Ovary (tissue), 7 donors: ENCODE measurements at regions not wholly inside any gene's neighbourhood (a gene's known extent, or its start where the extent isn't known, plus 50 kb on each side); places are given as distances from the start of the nearest gene placed in this dataset.

Source experiments
- DNase-seq, 5 donors: peaks; one replicate each; pipeline ENCODE4 v3.0.0-alpha.2; 2019 to 2020
- H3K27ac ChIP-seq, 2 donors: fragments of 200-600 bp; one replicate each; pipeline versions ENCODE4 v1.5.1 to v1.8.0; 2019 to 2022
- H3K27me3 ChIP-seq: fragments of 200-600 bp; one replicate; pipeline ENCODE4 v1.8.0; 2022
- H3K36me3 ChIP-seq: fragments of 200-600 bp; sonication (generic); one replicate; pipeline ENCODE4 v1.5.1; 2019
- H3K4me1 ChIP-seq: one replicate; pipeline ENCODE4 v1.8.1; 2013; ENCODE audit warnings: mild to moderate bottlenecking, moderate library complexity; ENCODE audit not compliant: insufficient read depth
- H3K4me3 ChIP-seq: fragments of 200-600 bp; sonication (generic); one replicate; pipeline ENCODE4 v1.5.1; 2017
- H3K9me3 ChIP-seq, 2 donors: fragments of 200-600 bp in 1 of 2; sonication (generic) in 1 of 2; one replicate each; pipeline versions ENCODE4 v1.5.1 to v1.8.1; 2013 to 2019; ENCODE audit warnings: mild to moderate bottlenecking in 1 of 2, moderate library complexity in 1 of 2
- EP300 ChIP-seq: sonication (generic); formaldehyde crosslinking; IDR thresholded peaks from one replicate; pipeline ENCODE4 v1.6.1; 2017; ENCODE audit warnings: antibody characterized with exemption
- POLR2A ChIP-seq: fragments of 450-650 bp; IDR thresholded peaks from one replicate; pipeline ENCODE4 v1.6.1; 2017; ENCODE audit warnings: antibody characterized with exemption, mild to moderate bottlenecking, moderate library complexity
- WGBS, 3 donors: extraction: QIAGEN DNeasy Blood & Tissue Kit in 1 of 3; methylation state at CpG; one replicate each; pipeline versions ENCODE4 v1.1.5 to v1.1.7; 2013 to 2017; 5-methylcytosine and 5-hydroxymethylcytosine counted together
- intact Hi-C, 4 donors: fragments of 100-400 bp; cut with DNase I; formaldehyde crosslinking; loops; one replicate each; pipeline versions ENCODE4 v1.11.0 to v1.15.1; 2022 to 2023
- TF ChIP-seq, protein P1 (sequence below), 3 donors: fragments of 450-650 bp in 2 of 3; fragments of 200-600 bp in 1 of 3; IDR thresholded peaks; one replicate each; pipeline versions ENCODE4 v1.5.1 to v1.8.0; 2016 to 2022; ENCODE audit warnings: antibody characterized with exemption in 3 of 3, mild to moderate bottlenecking in 1 of 3
- donor health status: DM: no; HTN: no; CAD: no; lungs with moderate emphysema.
- donor health status: DM: no; HTN: no; CAD: no.
- donor health status: Bipolar disorder and iron deficiency.
- donor health status: DM: no; HTN: no; CAD: no.
- donor health status: DM: yes; HTN: yes; CAD: no.

DNA sequence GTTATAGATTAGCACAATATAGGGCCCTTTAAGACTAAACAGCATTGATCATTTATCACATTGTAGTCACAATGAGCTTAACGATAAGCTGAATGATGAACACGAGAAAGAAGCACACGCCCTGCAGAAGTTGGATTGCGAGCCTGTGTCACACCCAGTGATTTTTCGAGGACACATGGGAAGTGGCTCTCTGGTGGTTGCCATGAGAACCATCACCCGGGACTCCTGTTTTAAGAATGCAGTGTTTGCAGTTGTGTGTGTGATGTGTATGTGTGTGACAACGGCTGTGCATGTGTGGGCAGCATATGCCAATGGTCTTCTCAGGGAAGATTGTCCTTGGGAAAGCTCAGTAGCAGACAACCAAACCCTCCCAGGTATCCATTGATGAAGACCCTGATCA, 69.2 kb downstream of the PDCL3 start:
- intact Hi-C loops: no loop called here
- TF ChIP-seq, protein P1, sequence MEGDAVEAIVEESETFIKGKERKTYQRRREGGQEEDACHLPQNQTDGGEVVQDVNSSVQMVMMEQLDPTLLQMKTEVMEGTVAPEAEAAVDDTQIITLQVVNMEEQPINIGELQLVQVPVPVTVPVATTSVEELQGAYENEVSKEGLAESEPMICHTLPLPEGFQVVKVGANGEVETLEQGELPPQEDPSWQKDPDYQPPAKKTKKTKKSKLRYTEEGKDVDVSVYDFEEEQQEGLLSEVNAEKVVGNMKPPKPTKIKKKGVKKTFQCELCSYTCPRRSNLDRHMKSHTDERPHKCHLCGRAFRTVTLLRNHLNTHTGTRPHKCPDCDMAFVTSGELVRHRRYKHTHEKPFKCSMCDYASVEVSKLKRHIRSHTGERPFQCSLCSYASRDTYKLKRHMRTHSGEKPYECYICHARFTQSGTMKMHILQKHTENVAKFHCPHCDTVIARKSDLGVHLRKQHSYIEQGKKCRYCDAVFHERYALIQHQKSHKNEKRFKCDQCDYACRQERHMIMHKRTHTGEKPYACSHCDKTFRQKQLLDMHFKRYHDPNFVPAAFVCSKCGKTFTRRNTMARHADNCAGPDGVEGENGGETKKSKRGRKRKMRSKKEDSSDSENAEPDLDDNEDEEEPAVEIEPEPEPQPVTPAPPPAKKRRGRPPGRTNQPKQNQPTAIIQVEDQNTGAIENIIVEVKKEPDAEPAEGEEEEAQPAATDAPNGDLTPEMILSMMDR (IDR thresholded peaks at IDR 0.05): no peak
- TF ChIP-seq POLR2A (no peak), EP300 (no peak)
- no peak for DNase-seq
- no peaks in the 10 kb centered on the region for H3K9me3 ChIP-seq
- 85 to 94% (median 91%) methylated on average over 7 of the region's 7 CpGs for WGBS, 3 donors
- H3K27ac ChIP-seq: no peak overlapping the region
- H3K4me1 ChIP-seq: no peaks in the 10 kb centered on the region
- H3K27me3 ChIP-seq: no peaks in the 10 kb centered on the region
- H3K36me3 ChIP-seq: no peaks in the 10 kb centered on the region
- H3K4me3 ChIP-seq: no peak overlapping the region

- intact Hi-C loops: no loop called here
- no peaks in the 10 kb centered on the region for H3K4me1 ChIP-seq
- no peak for DNase-seq
- H3K9me3 ChIP-seq: no peaks in the 10 kb centered on the region
- H3K27me3 ChIP-seq: no peaks in the 10 kb centered on the region
- no peak overlapping the region for H3K4me3 ChIP-seq
- H3K36me3 ChIP-seq: no peaks in the 10 kb centered on the region
- no peak for TF ChIP-seq EP300
- TF ChIP-seq POLR2A: no peak
- TF ChIP-seq, protein P1 (IDR thresholded peaks at IDR 0.05): no peak
- H3K27ac ChIP-seq: no peak overlapping the region
- 77 to 93% (median 90%) methylated on average over 4 of the region's 4 CpGs for WGBS, 3 donors
These were observed 70.0 kb downstream of the PDCL3 start for GRCh38 chr2:100632759-100633158.

- DNase-seq: no peak
- Histone ChIP-seq H3K4me1 (no peaks in the 10 kb centered on the region), H3K36me3 (no peaks in the 10 kb centered on the region), H3K27me3 (no peaks in the 10 kb centered on the region), H3K9me3 (no peaks in the 10 kb centered on the region), H3K4me3 (no peak overlapping the region), H3K27ac (no peak overlapping the region)
- TF ChIP-seq EP300 (no peak), POLR2A (no peak)
- TF ChIP-seq, protein P1 (IDR thresholded peaks at IDR 0.05): no peak
- WGBS, 3 donors: 69 to 76% (median 72%) methylated on average over 14 of the region's 14 CpGs
- intact Hi-C loops: no loop called here
These were observed 77.0 kb downstream of the PDCL3 start for GRCh38 chr2:100639588-100640390.

DNA sequence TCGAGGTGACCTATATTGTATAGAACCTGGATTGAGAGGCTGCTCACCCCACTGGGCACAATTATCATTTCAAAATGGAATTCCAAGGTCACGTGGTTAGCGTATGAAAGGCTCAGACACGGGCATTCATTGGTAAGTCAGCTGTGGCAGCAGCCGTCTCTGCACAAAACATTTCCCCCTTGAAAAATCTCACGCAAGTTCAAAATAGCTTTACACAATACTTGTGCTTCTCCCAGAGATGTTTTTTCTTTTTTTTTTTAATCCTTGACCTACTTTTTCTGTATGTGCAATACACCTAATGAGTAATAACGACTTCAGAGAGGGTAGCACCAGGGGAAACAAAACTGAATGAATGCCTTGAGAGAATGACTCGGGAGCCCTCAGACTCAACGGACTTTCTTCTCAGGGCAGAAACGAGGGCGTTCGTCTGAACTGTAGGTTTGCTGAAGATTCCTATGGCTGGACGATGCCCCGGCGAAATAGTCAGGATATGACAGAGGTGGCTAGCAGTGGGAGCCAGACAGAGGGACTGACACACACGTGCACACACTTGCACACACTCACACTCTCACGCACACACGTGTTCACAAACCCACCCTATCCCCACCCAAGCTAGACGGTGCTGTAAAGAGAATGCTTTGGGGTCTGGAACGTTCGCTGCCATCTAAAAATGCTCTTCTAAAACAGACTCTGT, 77.8 kb downstream of the PDCL3 start:
- no peak for TF ChIP-seq POLR2A
- TF ChIP-seq EP300: no peak
- TF ChIP-seq, protein P1 (IDR thresholded peaks at IDR 0.05): no peak
- no peak for DNase-seq
- H3K36me3 ChIP-seq: no peaks in the 10 kb centered on the region
- 48 to 62% (median 57%) methylated on average over 21 of the region's 21 CpGs for WGBS, 3 donors
- no peaks in the 10 kb centered on the region for H3K9me3 ChIP-seq
- no peaks in the 10 kb centered on the region for H3K4me1 ChIP-seq
- H3K4me3 ChIP-seq: no peak overlapping the region
- H3K27ac ChIP-seq: no peak overlapping the region
- intact Hi-C loops: no loop called here
- no peaks in the 10 kb centered on the region for H3K27me3 ChIP-seq
